ENCODE measurements at regions not wholly inside any gene's neighbourhood (a gene's known extent, or its start where the extent isn't known, plus 50 kb on each side); places are given as distances from the start of the nearest gene placed in this dataset.

DNA sequence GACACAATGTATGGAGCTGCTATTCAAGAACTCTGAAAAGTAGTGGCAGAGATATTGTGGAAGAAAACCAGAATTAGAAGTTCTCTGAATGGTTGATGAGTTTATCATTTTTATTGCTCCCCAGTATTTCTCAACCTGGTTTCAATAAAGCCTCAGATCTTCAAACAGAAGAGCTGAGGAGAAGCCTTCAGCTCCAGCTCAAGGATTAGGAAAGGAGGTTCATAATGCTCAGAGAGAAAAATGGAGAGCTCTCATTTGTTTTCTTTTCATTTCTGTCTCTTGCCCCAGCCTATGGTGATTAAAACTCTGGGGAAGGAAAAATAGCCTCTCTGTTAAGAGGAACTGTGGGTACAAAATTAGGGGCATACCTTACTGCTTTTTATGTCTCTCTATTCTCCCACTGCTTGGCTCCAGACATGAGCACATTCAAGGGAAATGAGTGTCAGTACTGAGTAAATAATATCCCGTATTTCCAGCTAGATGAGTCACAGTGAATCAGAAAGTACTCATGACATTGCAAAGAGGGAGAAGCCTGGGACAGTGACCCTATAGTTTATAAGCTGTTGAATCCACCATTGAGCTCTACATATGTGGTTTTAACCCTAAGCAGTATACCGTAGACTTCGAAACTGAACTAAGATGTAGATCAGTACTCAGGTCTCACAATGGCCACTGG lies 138.1 kb downstream of the EMB start (continued):
- TF ChIP-seq MTA3 (IDR thresholded peaks at IDR 0.05; ENCODE audit: borderline replicate concordance) (no peak), ZEB2 (IDR thresholded peaks at IDR 0.05) (no peak), CREM (IDR thresholded peaks at IDR 0.05; ENCODE audit: low read depth) (no peak), PTTG1 (tag; IDR thresholded peaks at IDR 0.05; ENCODE audit: low read depth) (no peak)

- in situ Hi-C loops (cut with MboI), result no loop called here
- Histone ChIP-seq H3K27ac (ENCODE audit: extremely low read depth, low read depth, low read length) (no peak overlapping the region), H4K20me1 (replicated peaks; ENCODE audit: control insufficient read depth, insufficient read depth, low read length) (no peaks in the 10 kb centered on the region), H3K4me2 (ENCODE audit: insufficient read depth, low read length) (no peak overlapping the region), H3K9me1 (ENCODE audit: control insufficient read depth, insufficient read depth, low read length) (no peaks in the 10 kb centered on the region), H3K9ac (ENCODE audit: insufficient read depth in 1 of 2, low read depth in 2 of 2, low read length in 2 of 2) (no peak overlapping the region), H3K79me2 (ENCODE audit: control insufficient read depth, insufficient read depth, low read length) (no peaks in the 10 kb centered on the region), H3K4me1 (replicated peaks in 1 of 2; ENCODE audit: control insufficient read depth in 2 of 2, insufficient read depth in 2 of 2, low read length in 2 of 2) (no peaks in the 10 kb centered on the region), H2AFZ (ENCODE audit: low read depth, low read length) (no peak overlapping the region), H3K4me3 (no peak overlapping the region), H3K9me3 (replicated peaks; ENCODE audit: control insufficient read depth, insufficient read depth, low read depth, low read length) (no peaks in the 10 kb centered on the region), H3K27me3 (ENCODE audit: control insufficient read depth in 2 of 2, insufficient read depth in 2 of 2, low read length in 2 of 2) (no peaks in the 10 kb centered on the region), H3K36me3 (ENCODE audit: control insufficient read depth, insufficient read depth, low read length) (no peaks in the 10 kb centered on the region)
- ATAC-seq (no peak), DNase-seq (ENCODE audit: extremely low read depth in 1 of 4, low spot score in 3 of 4) (no peak), FAIRE-seq (no peak)
- CTCF ChIA-PET (ENCODE audit: low intra/inter-chr PET ratio), result no interaction called here
- POLR2A ChIA-PET, result no interaction called here
- TF ChIP-seq NR3C1 (CRISPR knock-in tag; IDR thresholded peaks at IDR 0.05) (no peak), SMARCA4 (IDR thresholded peaks at IDR 0.05) (no peak), HDAC2 (IDR thresholded peaks at IDR 0.05) (no peak), CBX2 (IDR thresholded peaks at IDR 0.05; ENCODE audit: insufficient read depth, low read length, poor library complexity, severe bottlenecking) (no peak), TFAM (CRISPR knock-in tag; conservative IDR thresholded peaks at IDR 0.05) (no peak), XRCC3 (IDR thresholded peaks at IDR 0.05) (no peak), MEIS2 (IDR thresholded peaks at IDR 0.05; ENCODE audit: partially characterized antibody) (no peak)
- BruUV-seq (replicated peaks), result no TSS peak
- intact Hi-C loops (cut with micrococcal nuclease), result no loop called here
- WGBS (ENCODE audit: insufficient coverage, low coverage, missing lambda C conversion rate), result 0% methylated on average over 1 of the region's 1 CpG
Measured at GRCh38 chr5:50301756-50302155, 139.3 kb downstream of the EMB start.
